NB4 (cell line): ENCODE measurements at regions not wholly inside any gene's neighbourhood (a gene's known extent, or its start where the extent isn't known, plus 50 kb on each side); places are given as distances from the start of the nearest gene placed in this dataset.
"Not testable (repeated sequence)": the region's sequence is repeated elsewhere in the genome, so short reads cannot be mapped to it uniquely, and the experiment has no call there.

Source experiments
- DNase-seq: peaks from one replicate; pipeline ENCODE4 v3.0.0; 2010; ENCODE audit warnings: low read depth
- H3K4me3 ChIP-seq: one replicate; pipeline ENCODE4 v1.5.1; 2011; ENCODE audit warnings: mild to moderate bottlenecking, low read depth, low read length, moderate library complexity
- CTCF ChIP-seq: IDR thresholded peaks from one replicate; pipeline ENCODE4 v1.5.1; 2012; ENCODE audit warnings: low read depth, low read length
- MYC ChIP-seq: IDR thresholded peaks from 2 replicates; pipeline ENCODE4 v1.6.1; 2011; ENCODE audit warnings: low read depth, low read length
- POLR2A ChIP-seq: IDR thresholded peaks from 2 replicates; pipeline ENCODE4 v1.6.1; 2011; ENCODE audit warnings: mild to moderate bottlenecking; ENCODE audit not compliant: insufficient read length; ENCODE audit errors: extremely low read depth
- TF ChIP-seq, protein P1 (sequence below): IDR thresholded peaks from 2 replicates; pipeline ENCODE4 v1.6.1; 2011; ENCODE audit warnings: low read depth, low read length

GRCh38 chr1:232143315-232143886 is 486.5 kb downstream of the SIPA1L2 start:
- DNase-seq, result no peak
- TF ChIP-seq, protein P1, sequence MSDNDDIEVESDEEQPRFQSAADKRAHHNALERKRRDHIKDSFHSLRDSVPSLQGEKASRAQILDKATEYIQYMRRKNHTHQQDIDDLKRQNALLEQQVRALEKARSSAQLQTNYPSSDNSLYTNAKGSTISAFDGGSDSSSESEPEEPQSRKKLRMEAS, result no peak
- no peak for TF ChIP-seq POLR2A
- TF ChIP-seq MYC, result no peak
- TF ChIP-seq CTCF, result no peak
- H3K4me3 ChIP-seq, result no peak overlapping the region

GRCh38 chr1:232142403-232143314 is 487.3 kb downstream of the SIPA1L2 start:
- no peak for DNase-seq
- TF ChIP-seq, protein P1, result no peak
- TF ChIP-seq MYC, result no peak
- no peak for TF ChIP-seq CTCF
- no peak for TF ChIP-seq POLR2A
- H3K4me3 ChIP-seq, result no peak overlapping the region

DNA sequence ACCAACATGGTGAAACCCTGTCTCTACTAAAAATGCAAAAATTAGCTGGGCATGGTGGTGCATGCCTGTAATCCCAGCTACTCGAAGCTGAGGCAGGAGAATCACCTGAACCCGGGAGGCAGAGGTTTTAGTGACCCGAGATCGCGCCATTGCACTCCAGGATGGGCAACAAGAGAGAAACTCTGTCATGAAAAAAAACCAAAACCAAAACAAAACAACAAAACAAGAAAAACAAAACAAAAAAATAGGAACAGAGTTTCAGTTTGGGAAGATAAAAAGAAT is 488.8 kb downstream of the SIPA1L2 start:
- DNase-seq, result not testable (repeated sequence)

GRCh38 chr1:232140419-232141166 is 489.3 kb downstream of the SIPA1L2 start:
- H3K4me3 ChIP-seq, result no peak overlapping the region
- DNase-seq, result no peak
- TF ChIP-seq CTCF (no peak), MYC (no peak), POLR2A (no peak)
- TF ChIP-seq, protein P1, result no peak

More for the DNA sequence above, 488.8 kb downstream of the SIPA1L2 start:
- H3K4me3 ChIP-seq, result not testable (repeated sequence)

- no peak for TF ChIP-seq MYC
- TF ChIP-seq, protein P1, result no peak
- DNase-seq, result no peak
- H3K4me3 ChIP-seq, result no peak overlapping the region
Measured at GRCh38 chr1:232139444-232139843, 490.5 kb downstream of the SIPA1L2 start.

DNA sequence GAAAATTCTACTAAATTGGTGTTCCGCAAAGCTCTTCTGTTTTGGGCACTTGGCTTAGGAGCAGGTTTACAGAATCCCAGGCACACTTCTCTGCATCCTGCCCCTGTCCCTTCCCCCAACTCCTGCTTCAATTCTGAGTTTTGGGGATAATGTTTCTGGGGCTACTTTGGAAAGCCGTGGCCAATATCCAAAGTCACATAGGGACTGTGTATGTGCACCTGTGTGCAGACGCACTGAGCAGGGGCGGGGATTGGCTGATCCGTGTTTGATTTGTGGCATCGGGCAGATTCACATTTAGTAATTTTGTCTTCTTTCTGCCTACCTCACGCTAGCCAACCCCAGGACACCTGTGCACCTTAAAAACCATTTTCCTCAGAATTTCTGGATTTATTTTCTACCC is 491.9 kb downstream of the SIPA1L2 start:
- TF ChIP-seq, protein P1, result no peak
- TF ChIP-seq MYC, result no peak
- no peak for TF ChIP-seq POLR2A
- TF ChIP-seq CTCF, result no peak
- no peak for DNase-seq
- H3K4me3 ChIP-seq, result no peak overlapping the region
